ENCODE measurements at regions not wholly inside any gene's neighbourhood (a gene's known extent, or its start where the extent isn't known, plus 50 kb on each side); places are given as distances from the start of the nearest gene placed in this dataset.

DNA sequence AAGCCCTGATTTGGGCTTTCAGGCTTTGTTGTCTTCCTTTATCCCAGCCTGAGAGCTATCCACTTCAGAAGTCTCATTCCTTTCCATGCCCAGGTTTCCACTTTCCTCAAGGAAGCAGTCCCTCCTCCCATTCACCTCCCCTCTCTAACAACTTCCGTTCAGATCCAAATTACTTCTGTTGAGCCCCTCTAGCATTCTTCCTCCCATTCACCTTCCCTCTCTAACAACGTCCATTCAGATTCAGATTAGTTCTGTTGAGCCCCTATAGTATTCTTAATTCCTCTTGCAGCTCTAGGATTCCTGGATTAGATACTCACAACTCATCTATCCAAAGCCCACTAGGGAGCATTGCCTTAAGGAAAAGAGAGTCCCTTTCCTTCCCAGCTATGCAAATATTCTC is 216.8 kb downstream of the RAD51AP2 start:
- POLR2A ChIA-PET: no interaction called here
- no peak for TF ChIP-seq ZNF366 (tag by site-specific recombination; conservative IDR thresholded peaks at IDR 0.05)
- TF ChIP-seq, protein P1, sequence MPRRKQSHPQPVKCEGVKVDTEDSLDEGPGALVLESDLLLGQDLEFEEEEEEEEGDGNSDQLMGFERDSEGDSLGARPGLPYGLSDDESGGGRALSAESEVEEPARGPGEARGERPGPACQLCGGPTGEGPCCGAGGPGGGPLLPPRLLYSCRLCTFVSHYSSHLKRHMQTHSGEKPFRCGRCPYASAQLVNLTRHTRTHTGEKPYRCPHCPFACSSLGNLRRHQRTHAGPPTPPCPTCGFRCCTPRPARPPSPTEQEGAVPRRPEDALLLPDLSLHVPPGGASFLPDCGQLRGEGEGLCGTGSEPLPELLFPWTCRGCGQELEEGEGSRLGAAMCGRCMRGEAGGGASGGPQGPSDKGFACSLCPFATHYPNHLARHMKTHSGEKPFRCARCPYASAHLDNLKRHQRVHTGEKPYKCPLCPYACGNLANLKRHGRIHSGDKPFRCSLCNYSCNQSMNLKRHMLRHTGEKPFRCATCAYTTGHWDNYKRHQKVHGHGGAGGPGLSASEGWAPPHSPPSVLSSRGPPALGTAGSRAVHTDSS (tag by site-specific recombination; IDR thresholded peaks at IDR 0.05): no peak
- no peaks in the 10 kb centered on the region for H3K4me1 ChIP-seq (ENCODE audit: control insufficient read depth, insufficient read depth, low read length)
- no peaks in the 10 kb centered on the region for H3K36me3 ChIP-seq (ENCODE audit: control insufficient read depth in 2 of 2, insufficient read depth in 1 of 2, low read length in 2 of 2)
- no peaks in the 10 kb centered on the region for H3K9me3 ChIP-seq (ENCODE audit: control insufficient read depth, insufficient read depth, low read depth, low read length)
- H3K4me3 ChIP-seq (ENCODE audit: low read depth, low read length): no peak overlapping the region
- CTCF ChIA-PET: interaction anchor here (1.7 to 1.9 kb wide), 2 partner anchors 9 to 528 kb away, joined by 4 to 6 read pairs; no protein-coding TSS in a partner anchor
- no peak overlapping the region for H3K27ac ChIP-seq (ENCODE audit: extremely low read depth, low read depth, low read length)

DNA sequence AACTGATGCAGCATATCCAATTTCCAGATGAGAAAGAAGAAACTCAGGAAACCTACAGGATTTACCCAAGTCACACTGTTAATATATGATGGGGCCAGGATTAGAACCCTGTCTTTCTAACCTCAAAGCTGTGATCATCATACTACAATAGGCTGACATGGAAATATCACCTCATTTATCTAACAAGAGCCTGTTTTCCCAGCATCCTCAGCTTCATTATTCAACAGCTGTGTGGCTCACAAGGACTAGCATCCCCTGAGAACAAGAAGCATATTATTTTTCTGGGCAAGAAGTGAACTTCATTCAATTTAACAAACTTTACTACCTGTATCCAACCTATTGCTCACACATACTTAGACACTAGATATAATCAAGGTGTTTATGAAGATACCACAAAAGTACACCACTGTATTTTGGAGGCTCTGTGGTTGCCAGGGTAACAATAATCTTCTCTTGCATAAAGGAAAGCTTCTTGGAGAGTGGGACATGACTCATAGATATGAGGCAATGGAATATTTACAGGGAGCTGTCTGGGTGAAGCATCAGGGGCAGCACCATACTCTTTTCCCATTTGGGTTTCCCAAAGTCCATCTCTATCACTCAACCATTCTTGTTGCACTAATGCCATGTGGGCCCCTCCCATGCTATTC is 218.2 kb downstream of the RAD51AP2 start:
- Histone ChIP-seq H3K4me1 (ENCODE audit: control insufficient read depth, insufficient read depth, low read length) (no peaks in the 10 kb centered on the region), H3K36me3 (ENCODE audit: control insufficient read depth in 2 of 2, insufficient read depth in 1 of 2, low read length in 2 of 2) (no peaks in the 10 kb centered on the region), H3K4me3 (ENCODE audit: low read depth, low read length) (no peak overlapping the region), H3K27ac (ENCODE audit: extremely low read depth, low read depth, low read length) (no peak overlapping the region), H3K9me3 (ENCODE audit: control insufficient read depth, insufficient read depth, low read depth, low read length) (no peaks in the 10 kb centered on the region)
- ChIA-PET CTCF (interaction anchor here (2.3 kb wide), 1 partner anchor 10 kb away, joined by 13 read pairs; no protein-coding TSS in a partner anchor), POLR2A (no interaction called here)
- TF ChIP-seq ZNF629 (tag by site-specific recombination; IDR thresholded peaks at IDR 0.05): no peak
- no peak for TF ChIP-seq GLIS1 (tag by site-specific recombination; IDR thresholded peaks at IDR 0.05)
- TF ChIP-seq SCRT2 (tag by site-specific recombination; IDR thresholded peaks at IDR 0.05): no peak
- no peak for TF ChIP-seq ZNF544 (tag by site-specific recombination; IDR thresholded peaks at IDR 0.05)
- TF ChIP-seq MZF1 (tag by site-specific recombination; IDR thresholded peaks at IDR 0.05; ENCODE audit: borderline replicate concordance): no peak
- no peak for TF ChIP-seq ZNF112 (tag by site-specific recombination; IDR thresholded peaks at IDR 0.05)
- TF ChIP-seq ZNF548 (tag by site-specific recombination; IDR thresholded peaks at IDR 0.05): no peak
- TF ChIP-seq ZNF747 (tag by site-specific recombination; IDR thresholded peaks at IDR 0.05): no peak
- TF ChIP-seq SCRT1 (tag by site-specific recombination; IDR thresholded peaks at IDR 0.05; ENCODE audit: borderline replicate concordance): no peak
- no peak for TF ChIP-seq ZNF16 (tag by site-specific recombination; IDR thresholded peaks at IDR 0.05; ENCODE audit: low read depth)
- TF ChIP-seq ZNF433 (tag by site-specific recombination; IDR thresholded peaks at IDR 0.05; ENCODE audit: low read depth): no peak
- TF ChIP-seq KLF1 (tag by site-specific recombination; IDR thresholded peaks at IDR 0.05): no peak
- TF ChIP-seq TCF7L2 (IDR thresholded peaks at IDR 0.05; ENCODE audit: borderline replicate concordance, low read depth, low read length): no peak

DNA sequence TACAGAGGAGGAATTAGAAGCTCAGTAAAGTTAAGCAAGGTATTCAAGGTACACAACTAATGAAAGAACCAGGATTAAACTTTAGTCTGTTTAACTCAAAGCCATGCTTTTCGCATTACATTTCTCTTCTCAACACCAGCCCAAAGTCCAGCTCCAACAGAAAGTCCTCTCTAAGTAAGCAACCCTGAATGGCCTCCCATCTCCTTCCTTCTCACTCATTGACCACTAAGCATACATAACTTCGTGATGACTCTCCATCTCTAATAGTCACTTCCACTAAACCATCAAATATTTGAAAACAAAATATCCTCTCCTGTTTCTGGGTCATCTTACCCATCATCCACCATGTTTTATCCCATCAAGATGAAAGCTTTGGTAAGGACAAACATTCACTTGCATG is 219.8 kb downstream of the RAD51AP2 start:
- Histone ChIP-seq H3K4me1 (ENCODE audit: control insufficient read depth, insufficient read depth, low read length) (no peaks in the 10 kb centered on the region), H3K36me3 (ENCODE audit: control insufficient read depth in 2 of 2, insufficient read depth in 1 of 2, low read length in 2 of 2) (no peaks in the 10 kb centered on the region), H3K27ac (ENCODE audit: extremely low read depth, low read depth, low read length) (no peak overlapping the region), H3K9me3 (ENCODE audit: control insufficient read depth, insufficient read depth, low read depth, low read length) (no peaks in the 10 kb centered on the region), H3K4me3 (ENCODE audit: low read depth, low read length) (no peak overlapping the region)
- TF ChIP-seq, protein P2, sequence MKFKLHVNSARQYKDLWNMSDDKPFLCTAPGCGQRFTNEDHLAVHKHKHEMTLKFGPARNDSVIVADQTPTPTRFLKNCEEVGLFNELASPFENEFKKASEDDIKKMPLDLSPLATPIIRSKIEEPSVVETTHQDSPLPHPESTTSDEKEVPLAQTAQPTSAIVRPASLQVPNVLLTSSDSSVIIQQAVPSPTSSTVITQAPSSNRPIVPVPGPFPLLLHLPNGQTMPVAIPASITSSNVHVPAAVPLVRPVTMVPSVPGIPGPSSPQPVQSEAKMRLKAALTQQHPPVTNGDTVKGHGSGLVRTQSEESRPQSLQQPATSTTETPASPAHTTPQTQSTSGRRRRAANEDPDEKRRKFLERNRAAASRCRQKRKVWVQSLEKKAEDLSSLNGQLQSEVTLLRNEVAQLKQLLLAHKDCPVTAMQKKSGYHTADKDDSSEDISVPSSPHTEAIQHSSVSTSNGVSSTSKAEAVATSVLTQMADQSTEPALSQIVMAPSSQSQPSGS (tag by site-specific recombination; IDR thresholded peaks at IDR 0.05; ENCODE audit: low read depth): no peak
- no peak for TF ChIP-seq ZNF423 (tag by site-specific recombination; IDR thresholded peaks at IDR 0.05)
- CTCF ChIA-PET: interaction anchor here (2.3 kb wide), 1 partner anchor 11 kb away, joined by 13 read pairs; no protein-coding TSS in a partner anchor
- POLR2A ChIA-PET: no interaction called here
